ENCODE measurements at regions not wholly inside any gene's neighbourhood (a gene's known extent, or its start where the extent isn't known, plus 50 kb on each side); places are given as distances from the start of the nearest gene placed in this dataset.

DNA sequence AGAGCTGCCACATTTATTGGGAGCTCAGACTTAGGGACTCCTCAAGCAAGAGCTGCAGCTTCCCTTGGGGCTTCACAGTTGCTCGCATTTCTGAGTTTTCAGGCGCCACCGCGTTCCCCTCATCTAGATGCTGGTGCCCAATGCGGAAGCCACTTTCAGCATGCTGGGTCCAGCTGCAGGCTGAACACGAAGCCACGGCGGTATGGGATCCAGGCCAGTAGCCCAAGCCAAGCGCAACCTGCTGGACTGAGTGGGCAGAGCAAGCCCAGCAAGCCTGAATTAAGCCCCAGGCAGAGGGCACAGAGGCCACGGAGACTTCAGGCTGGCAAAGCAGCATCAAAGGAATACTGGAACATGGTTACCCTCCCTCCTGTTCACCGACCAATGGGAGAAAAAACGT is 391.5 kb downstream of the HTR1A start:
- intact Hi-C loops (cut with micrococcal nuclease; ENCODE audit: unreplicated experiment) = no loop called here
- TF ChIP-seq CTCF (IDR thresholded peaks at IDR 0.05; ENCODE audit: unreplicated experiment) = no peak
- no peak overlapping the region for H3K4me3 Mint-ChIP-seq (ENCODE audit: low read depth, unreplicated experiment)
- CTCF ChIA-PET = interaction anchor here (1.0 kb wide), 1 partner anchor 12 kb away, joined by 3 read pairs; no protein-coding TSS in a partner anchor
- H3K9me3 Mint-ChIP-seq (ENCODE audit: low read depth, unreplicated experiment) = peaks cover 3% of the 10 kb centered on the region
- H3K27ac Mint-ChIP-seq (ENCODE audit: unreplicated experiment) = no peak overlapping the region
- BruUV-seq (replicated peaks) = no TSS peak
- no peaks in the 10 kb centered on the region for H3K27me3 Mint-ChIP-seq (ENCODE audit: unreplicated experiment)
- DNase-seq = no peak
- no peaks in the 10 kb centered on the region for H3K4me1 Mint-ChIP-seq (ENCODE audit: low read depth, unreplicated experiment)
- H3K36me3 Mint-ChIP-seq (ENCODE audit: insufficient read depth, unreplicated experiment) = no peaks in the 10 kb centered on the region

DNA sequence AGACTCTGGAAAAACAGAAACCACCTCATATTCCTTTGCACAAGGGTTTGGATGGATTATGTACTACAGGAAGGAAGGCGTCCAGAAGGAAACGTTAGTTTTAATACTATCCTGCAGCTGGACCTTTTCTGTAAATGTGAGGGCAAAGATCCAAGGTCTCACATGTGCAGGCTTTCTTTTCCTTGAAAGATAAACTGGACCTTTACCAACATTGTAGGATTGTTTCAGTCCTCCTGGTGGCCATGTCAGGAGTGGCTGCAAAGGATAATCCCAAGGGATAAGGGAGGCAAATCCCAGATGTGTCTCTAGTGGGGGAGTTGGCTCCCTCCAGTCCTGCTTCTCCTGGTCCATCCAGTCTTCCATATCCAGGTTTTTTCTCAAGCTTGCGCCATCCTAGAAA is 397.5 kb downstream of the HTR1A start:
- BruUV-seq (replicated peaks) = no TSS peak

GRCh38 chr5:63563008-63563917 is 399.0 kb downstream of the HTR1A start:
- Mint-ChIP-seq H3K27ac (ENCODE audit: unreplicated experiment) (no peak overlapping the region), H3K36me3 (ENCODE audit: insufficient read depth, unreplicated experiment) (no peaks in the 10 kb centered on the region), H3K9me3 (ENCODE audit: low read depth, unreplicated experiment) (peaks cover 9% of the 10 kb centered on the region), H3K4me3 (ENCODE audit: low read depth, unreplicated experiment) (no peak overlapping the region), H3K4me1 (ENCODE audit: low read depth, unreplicated experiment) (no peaks in the 10 kb centered on the region), H3K27me3 (ENCODE audit: unreplicated experiment) (no peaks in the 10 kb centered on the region)
- CTCF ChIA-PET = no interaction called here
- no TSS peak for BruUV-seq (replicated peaks)
- intact Hi-C loops (cut with micrococcal nuclease; ENCODE audit: unreplicated experiment) = no loop called here
- DNase-seq = no peak
- no peak for TF ChIP-seq CTCF (IDR thresholded peaks at IDR 0.05; ENCODE audit: unreplicated experiment)

More for the DNA sequence above, 397.5 kb downstream of the HTR1A start:
- H3K36me3 Mint-ChIP-seq (ENCODE audit: insufficient read depth, unreplicated experiment) = no peaks in the 10 kb centered on the region
- no peaks in the 10 kb centered on the region for H3K27me3 Mint-ChIP-seq (ENCODE audit: unreplicated experiment)
- H3K4me1 Mint-ChIP-seq (ENCODE audit: low read depth, unreplicated experiment) = no peaks in the 10 kb centered on the region
- TF ChIP-seq CTCF (IDR thresholded peaks at IDR 0.05; ENCODE audit: unreplicated experiment) = no peak
- intact Hi-C loops (cut with micrococcal nuclease; ENCODE audit: unreplicated experiment) = no loop called here
- H3K4me3 Mint-ChIP-seq (ENCODE audit: low read depth, unreplicated experiment) = no peak overlapping the region
- DNase-seq = no peak
- H3K27ac Mint-ChIP-seq (ENCODE audit: unreplicated experiment) = no peak overlapping the region
- CTCF ChIA-PET = no interaction called here
- H3K9me3 Mint-ChIP-seq (ENCODE audit: low read depth, unreplicated experiment) = peaks cover 11% of the 10 kb centered on the region

GRCh38 chr5:63555874-63556273 is 406.4 kb downstream of the HTR1A start:
- no peaks in the 10 kb centered on the region for H3K4me1 Mint-ChIP-seq (ENCODE audit: low read depth, unreplicated experiment)
- CTCF ChIA-PET = no interaction called here
- H3K4me3 Mint-ChIP-seq (ENCODE audit: low read depth, unreplicated experiment) = no peak overlapping the region

More at GRCh38 chr5:63555874-63556273, 406.4 kb downstream of the HTR1A start:
- Mint-ChIP-seq H3K27me3 (ENCODE audit: unreplicated experiment) (no peaks in the 10 kb centered on the region), H3K36me3 (ENCODE audit: insufficient read depth, unreplicated experiment) (no peaks in the 10 kb centered on the region), H3K9me3 (ENCODE audit: low read depth, unreplicated experiment) (peaks cover 3% of the 10 kb centered on the region), H3K27ac (ENCODE audit: unreplicated experiment) (no peak overlapping the region)
- intact Hi-C loops (cut with micrococcal nuclease; ENCODE audit: unreplicated experiment) = no loop called here
- no peak for TF ChIP-seq CTCF (IDR thresholded peaks at IDR 0.05; ENCODE audit: unreplicated experiment)
- no peak for DNase-seq
- BruUV-seq (replicated peaks) = no TSS peak

Data from Calu3 (cell line).